ENCODE measurements at regions not wholly inside any gene's neighbourhood (a gene's known extent, or its start where the extent isn't known, plus 50 kb on each side); places are given as distances from the start of the nearest gene placed in this dataset.

DNA sequence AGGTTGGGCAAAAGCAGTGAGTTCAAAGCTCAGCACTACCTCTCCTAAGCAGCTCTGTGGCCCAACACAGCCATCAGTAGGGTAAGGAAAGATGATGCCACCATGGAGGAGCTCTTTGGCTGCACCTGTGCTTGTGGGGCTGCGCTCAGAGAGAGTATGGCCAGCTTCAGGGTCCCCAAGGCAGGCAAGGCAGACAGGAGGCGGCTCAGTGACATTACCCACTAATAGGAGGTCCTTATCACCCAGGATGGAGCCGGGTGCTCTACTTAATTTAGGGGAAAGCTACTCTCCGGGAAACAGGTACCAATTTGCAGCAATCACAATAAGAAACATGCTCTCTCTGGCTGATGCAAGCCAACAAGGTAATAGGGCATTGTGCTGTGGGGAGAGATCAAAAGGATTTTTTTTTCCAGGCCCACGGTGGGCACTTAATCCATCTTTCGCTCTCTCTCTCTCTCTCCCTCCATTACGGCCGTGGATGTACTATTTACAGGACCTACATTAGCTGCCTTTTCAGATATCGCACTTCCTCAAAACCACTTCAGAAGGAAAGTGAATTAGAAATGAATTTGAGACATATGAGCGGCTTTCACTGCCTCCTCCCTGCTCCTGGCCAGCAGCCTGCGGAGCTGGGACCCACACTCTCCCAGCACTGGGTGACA, 446.3 kb downstream of the SOX6 start:
- Histone ChIP-seq H3K9me3 (ENCODE audit: low read depth, low read length, poor library complexity, severe bottlenecking) (no peaks in the 10 kb centered on the region), H3K36me3 (ENCODE audit: insufficient read depth, low read length, poor library complexity, severe bottlenecking) (no peaks in the 10 kb centered on the region), H3K27ac (ENCODE audit: low read depth, low read length, poor library complexity, severe bottlenecking) (no peak overlapping the region), H3K27me3 (replicated peaks; ENCODE audit: insufficient read depth, low read depth, low read length, poor library complexity) (no peaks in the 10 kb centered on the region), H3K4me1 (ENCODE audit: insufficient read depth, low read length, poor library complexity, severe bottlenecking) (peaks cover 10% of the 10 kb centered on the region), H3K4me3 (ENCODE audit: low read depth, low read length, poor library complexity, severe bottlenecking) (no peak overlapping the region)
- ChIA-PET CTCF (no interaction called here), POLR2A (ENCODE audit: low non-redundant PET) (no interaction called here)
- no TSS peak for BruUV-seq (replicated peaks)
- TF ChIP-seq, protein P1, sequence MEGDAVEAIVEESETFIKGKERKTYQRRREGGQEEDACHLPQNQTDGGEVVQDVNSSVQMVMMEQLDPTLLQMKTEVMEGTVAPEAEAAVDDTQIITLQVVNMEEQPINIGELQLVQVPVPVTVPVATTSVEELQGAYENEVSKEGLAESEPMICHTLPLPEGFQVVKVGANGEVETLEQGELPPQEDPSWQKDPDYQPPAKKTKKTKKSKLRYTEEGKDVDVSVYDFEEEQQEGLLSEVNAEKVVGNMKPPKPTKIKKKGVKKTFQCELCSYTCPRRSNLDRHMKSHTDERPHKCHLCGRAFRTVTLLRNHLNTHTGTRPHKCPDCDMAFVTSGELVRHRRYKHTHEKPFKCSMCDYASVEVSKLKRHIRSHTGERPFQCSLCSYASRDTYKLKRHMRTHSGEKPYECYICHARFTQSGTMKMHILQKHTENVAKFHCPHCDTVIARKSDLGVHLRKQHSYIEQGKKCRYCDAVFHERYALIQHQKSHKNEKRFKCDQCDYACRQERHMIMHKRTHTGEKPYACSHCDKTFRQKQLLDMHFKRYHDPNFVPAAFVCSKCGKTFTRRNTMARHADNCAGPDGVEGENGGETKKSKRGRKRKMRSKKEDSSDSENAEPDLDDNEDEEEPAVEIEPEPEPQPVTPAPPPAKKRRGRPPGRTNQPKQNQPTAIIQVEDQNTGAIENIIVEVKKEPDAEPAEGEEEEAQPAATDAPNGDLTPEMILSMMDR (conservative IDR thresholded peaks at IDR 0.05; ENCODE audit: low read depth, low read length): no peak
- TF ChIP-seq EZH2 (IDR thresholded peaks at IDR 0.05; ENCODE audit: borderline replicate concordance, low read depth, low read length, poor library complexity, severe bottlenecking): no peak
- DNase-seq (ENCODE audit: low spot score): no peak
- intact Hi-C loops (cut with micrococcal nuclease; ENCODE audit: unreplicated experiment): no loop called here

DNA sequence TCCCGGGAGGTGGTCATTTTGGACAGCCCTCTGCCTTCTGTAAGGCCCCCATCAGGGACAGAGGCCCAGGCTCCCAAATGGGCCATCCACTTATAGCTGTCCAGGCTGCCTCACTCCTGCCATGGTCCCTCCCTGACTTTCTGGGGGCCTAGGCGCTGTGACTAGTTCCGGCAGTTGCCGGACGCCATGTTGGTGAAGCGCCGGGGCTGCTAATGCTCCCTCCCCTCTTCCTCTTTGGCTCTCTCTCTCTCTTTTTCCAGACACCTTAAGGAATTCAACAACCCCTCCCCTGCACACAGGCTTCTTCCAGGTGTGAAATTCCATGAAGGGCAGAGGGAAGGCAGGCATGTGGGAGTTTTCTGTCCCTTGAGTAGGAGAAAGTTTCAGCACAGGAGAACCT, 445.6 kb downstream of the SOX6 start:
- Histone ChIP-seq H3K27me3 (replicated peaks; ENCODE audit: insufficient read depth, low read depth, low read length, poor library complexity) (no peaks in the 10 kb centered on the region), H3K9me3 (ENCODE audit: low read depth, low read length, poor library complexity, severe bottlenecking) (no peaks in the 10 kb centered on the region), H3K27ac (ENCODE audit: low read depth, low read length, poor library complexity, severe bottlenecking) (no peak overlapping the region), H3K4me1 (ENCODE audit: insufficient read depth, low read length, poor library complexity, severe bottlenecking) (peaks cover 10% of the 10 kb centered on the region), H3K36me3 (ENCODE audit: insufficient read depth, low read length, poor library complexity, severe bottlenecking) (no peaks in the 10 kb centered on the region), H3K4me3 (ENCODE audit: low read depth, low read length, poor library complexity, severe bottlenecking) (no peak overlapping the region)
- no TSS peak for BruUV-seq (replicated peaks)
- no peak for DNase-seq (ENCODE audit: low spot score)
- TF ChIP-seq, protein P1 (conservative IDR thresholded peaks at IDR 0.05; ENCODE audit: low read depth, low read length): no peak
- no peak for TF ChIP-seq EZH2 (IDR thresholded peaks at IDR 0.05; ENCODE audit: borderline replicate concordance, low read depth, low read length, poor library complexity, severe bottlenecking)
- ChIA-PET CTCF (no interaction called here), POLR2A (ENCODE audit: low non-redundant PET) (no interaction called here)
- intact Hi-C loops (cut with micrococcal nuclease; ENCODE audit: unreplicated experiment): no loop called here

DNA sequence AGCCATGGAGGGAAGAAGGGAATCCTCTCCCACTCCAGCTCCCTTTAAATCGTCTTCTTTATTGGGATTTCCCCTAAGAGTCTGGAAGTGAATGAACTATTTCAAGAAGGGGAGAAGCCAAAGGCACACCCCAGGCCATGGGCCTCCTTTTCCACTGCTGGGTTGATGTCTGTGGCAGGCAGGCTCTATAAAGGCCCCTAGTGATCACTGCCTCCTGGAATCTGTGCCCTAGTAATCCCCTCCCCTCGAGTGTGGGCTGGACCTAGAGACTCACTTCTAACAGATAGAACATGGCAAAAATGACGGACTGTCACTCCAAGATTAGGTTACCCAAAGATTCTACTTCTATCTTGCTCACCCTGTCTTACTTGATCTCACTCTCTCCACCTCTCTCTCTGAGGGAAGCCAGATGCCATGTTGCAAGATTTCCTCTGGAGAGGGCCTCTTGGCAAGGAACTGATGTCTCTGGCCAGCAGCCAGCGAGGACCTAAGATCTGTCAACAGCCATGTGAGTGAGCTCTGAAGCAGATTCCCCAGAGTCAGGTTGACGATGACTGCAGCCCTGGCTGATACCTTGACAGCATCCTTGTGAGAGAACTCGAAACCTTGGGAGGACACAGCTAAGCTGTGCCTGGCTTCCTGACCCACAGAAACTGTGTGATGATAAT, 444.8 kb downstream of the SOX6 start:
- no peak for TF ChIP-seq EZH2 (IDR thresholded peaks at IDR 0.05; ENCODE audit: borderline replicate concordance, low read depth, low read length, poor library complexity, severe bottlenecking)
- TF ChIP-seq, protein P1 (conservative IDR thresholded peaks at IDR 0.05; ENCODE audit: low read depth, low read length): no peak
- DNase-seq (ENCODE audit: low spot score): peak; percentile 85

More for the DNA sequence above, 444.8 kb downstream of the SOX6 start:
- H3K4me3 ChIP-seq (ENCODE audit: low read depth, low read length, poor library complexity, severe bottlenecking): no peak overlapping the region
- H3K36me3 ChIP-seq (ENCODE audit: insufficient read depth, low read length, poor library complexity, severe bottlenecking): no peaks in the 10 kb centered on the region
- BruUV-seq (replicated peaks): no TSS peak
- intact Hi-C loops (cut with micrococcal nuclease; ENCODE audit: unreplicated experiment): no loop called here
- no peaks in the 10 kb centered on the region for H3K9me3 ChIP-seq (ENCODE audit: low read depth, low read length, poor library complexity, severe bottlenecking)
- CTCF ChIA-PET: no interaction called here
- H3K4me1 ChIP-seq (ENCODE audit: insufficient read depth, low read length, poor library complexity, severe bottlenecking): peaks cover 10% of the 10 kb centered on the region
- no peak overlapping the region for H3K27ac ChIP-seq (ENCODE audit: low read depth, low read length, poor library complexity, severe bottlenecking)
- POLR2A ChIA-PET (ENCODE audit: low non-redundant PET): no interaction called here
- no peaks in the 10 kb centered on the region for H3K27me3 ChIP-seq (replicated peaks; ENCODE audit: insufficient read depth, low read depth, low read length, poor library complexity)
